ENCODE measurements at regions not wholly inside any gene's neighbourhood (a gene's known extent, or its start where the extent isn't known, plus 50 kb on each side); places are given as distances from the start of the nearest gene placed in this dataset.
A peak's percentile ranks its signal among the peaks of the same experiment; 100 is the strongest.
"Not testable (repeated sequence)": the region's sequence is repeated elsewhere in the genome, so short reads cannot be mapped to it uniquely, and the experiment has no call there.

DNA sequence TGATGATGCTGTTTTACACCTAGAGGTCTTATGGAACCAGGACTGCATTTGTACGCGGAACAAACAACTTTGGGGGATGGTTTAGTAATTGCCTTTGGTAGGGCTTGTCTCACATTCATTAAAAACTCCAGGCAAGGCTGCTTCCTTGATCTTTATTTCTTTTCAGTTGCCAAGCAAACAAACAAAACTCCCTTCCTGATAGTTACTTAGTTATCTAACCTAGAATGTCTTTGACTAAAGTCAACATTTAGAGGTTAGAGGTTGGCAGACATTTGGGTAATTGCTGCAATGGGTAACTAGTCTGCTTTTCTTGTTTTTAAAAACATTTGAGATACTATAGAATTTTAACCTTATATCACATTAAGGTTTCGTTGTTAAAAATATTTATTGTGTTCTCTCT is 500.9 kb upstream of the PTBP2 start:
- no peak for DNase-seq

DNA sequence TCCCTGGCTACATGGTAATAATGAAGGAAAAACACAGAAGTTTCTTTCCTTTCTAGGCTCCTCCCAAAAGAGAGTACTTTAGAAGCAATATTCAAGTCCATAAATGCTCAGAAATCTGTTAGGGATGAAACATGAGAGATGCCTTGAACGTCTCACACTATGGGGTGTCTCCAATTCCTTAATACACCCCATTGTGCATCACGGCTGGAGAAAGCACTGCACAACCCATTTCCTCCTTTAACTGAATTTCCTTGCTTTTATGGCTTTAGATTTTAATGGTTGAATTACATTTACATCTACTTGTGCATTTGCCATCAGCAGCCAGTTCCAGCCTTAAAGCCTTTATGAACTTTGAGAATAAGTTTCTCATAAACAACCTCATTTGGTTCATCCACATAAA is 498.9 kb upstream of the PTBP2 start:
- no peak for DNase-seq

DNA sequence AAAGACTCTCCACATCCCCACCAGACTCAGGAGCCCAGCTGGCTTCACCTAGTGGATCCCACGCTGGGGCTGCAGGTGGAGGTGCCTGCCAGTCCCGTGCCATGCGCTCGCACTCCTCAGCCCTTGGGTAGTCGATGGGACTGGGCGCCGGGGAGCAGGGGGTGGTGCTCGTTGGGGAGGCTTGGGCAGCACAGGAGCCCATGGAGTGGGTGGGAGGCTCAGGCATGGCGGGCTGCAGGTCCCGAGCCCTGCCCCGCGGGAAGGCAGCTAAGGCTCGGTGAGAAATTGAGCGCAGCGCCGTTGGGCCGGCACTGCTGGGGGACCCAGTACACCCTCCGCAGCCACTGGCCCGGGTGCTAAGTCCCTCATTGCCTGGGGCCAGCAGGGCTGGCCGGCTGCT is 497.4 kb upstream of the PTBP2 start:
- DNase-seq: not testable (repeated sequence)

DNA sequence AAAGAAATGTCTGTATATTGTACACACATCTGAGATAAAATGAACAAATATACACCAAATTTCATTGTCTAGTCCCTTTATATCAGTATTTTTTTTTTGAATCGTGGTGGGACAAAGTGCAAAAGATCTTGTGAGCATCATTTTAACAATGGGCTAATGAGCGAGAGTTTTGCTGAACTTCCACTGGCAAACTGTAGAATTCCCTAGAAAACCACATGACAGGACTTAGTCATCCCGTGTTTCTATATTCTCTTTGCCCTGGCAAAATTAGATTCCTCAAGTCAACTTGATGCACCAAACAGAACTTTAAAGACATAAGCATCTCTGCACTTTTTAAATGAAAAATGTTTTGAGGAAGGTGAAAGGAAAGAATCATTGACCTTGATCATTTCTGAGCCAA is 488.2 kb upstream of the PTBP2 start:
- DNase-seq: no peak

DNA sequence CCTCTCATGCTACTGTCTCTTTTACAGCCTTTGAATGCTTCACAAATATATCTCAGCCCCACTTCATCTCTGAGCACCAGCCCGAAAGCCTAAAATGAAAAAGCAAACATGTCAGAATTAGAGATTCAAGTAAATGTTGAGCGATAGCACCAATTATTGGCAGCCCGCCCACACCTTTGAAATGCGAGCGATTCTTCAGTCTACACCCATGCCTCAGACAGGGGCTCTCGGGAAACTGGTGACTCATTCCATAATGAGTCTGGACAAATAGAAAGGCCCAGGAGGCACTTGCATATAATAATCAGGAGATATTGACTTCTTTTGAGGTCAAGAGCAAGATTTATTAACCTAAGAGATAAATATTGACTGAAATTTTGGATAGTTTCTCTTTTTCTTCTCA is 487.3 kb upstream of the PTBP2 start:
- no peak for DNase-seq

DNA sequence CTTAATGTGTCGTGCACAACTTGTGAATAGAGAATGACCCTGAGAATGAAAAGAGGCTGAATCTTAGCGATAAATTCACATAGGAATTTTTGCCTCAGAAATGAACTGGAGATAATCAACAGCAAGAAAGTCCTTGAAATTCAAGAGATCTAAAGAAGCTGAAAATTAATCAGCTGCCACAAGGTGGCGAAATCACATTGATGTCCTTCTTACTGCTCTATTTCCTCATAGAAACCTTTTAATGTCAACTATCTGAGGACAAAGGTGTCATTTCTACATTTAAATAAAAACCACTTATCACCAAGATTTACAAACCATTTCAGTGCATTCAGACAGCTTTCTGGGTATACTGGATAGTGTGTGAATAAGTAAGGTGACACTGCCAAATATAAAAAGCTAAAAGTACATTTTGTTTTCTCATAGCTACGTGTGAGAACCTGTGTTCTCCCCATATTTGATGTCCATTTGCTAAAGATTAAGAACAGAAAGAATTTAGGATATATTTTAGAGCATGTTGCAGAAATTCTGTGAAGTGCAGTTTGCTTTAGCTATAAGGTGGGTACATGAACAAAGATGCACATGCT is 485.3 kb upstream of the PTBP2 start:
- DNase-seq: peak; percentile 22

DNA sequence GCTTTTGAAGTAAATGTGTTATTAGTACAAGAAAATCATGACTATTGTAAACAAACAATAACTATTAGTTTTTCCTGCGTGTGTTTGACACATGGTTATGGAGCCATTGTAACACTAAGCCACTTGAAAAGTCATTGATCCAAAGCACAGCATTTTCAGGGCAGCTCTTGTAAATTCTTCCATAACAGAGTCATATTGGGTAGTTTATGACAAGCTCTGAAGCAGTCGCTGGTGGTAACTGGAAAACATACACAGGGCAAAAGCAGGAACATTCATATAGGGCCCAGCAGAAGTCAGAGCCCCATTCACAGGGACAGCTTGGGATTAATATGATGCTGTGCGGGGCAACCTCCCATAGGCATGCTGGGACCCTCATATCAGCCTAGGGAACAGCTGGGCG is 483.2 kb upstream of the PTBP2 start:
- DNase-seq: no peak

DNA sequence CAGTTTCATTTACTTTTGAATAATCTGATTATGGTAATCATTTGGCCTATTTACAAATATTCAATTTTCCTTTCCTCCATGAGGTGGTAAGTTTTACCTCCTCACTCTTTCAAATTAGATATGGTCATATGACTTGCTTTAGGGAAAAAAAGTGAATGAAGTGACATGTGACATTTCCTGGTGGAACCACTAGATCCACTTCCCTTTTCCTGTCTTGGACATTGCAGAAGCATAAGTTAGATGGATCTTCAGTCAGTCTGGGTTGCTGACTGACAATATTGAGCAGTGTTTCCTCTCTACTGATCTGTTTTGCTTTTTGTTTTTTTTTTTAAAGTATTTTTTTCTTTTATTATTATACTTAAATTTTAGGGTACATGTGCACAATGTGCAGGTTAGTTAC is 481.1 kb upstream of the PTBP2 start:
- no peak for DNase-seq

DNA sequence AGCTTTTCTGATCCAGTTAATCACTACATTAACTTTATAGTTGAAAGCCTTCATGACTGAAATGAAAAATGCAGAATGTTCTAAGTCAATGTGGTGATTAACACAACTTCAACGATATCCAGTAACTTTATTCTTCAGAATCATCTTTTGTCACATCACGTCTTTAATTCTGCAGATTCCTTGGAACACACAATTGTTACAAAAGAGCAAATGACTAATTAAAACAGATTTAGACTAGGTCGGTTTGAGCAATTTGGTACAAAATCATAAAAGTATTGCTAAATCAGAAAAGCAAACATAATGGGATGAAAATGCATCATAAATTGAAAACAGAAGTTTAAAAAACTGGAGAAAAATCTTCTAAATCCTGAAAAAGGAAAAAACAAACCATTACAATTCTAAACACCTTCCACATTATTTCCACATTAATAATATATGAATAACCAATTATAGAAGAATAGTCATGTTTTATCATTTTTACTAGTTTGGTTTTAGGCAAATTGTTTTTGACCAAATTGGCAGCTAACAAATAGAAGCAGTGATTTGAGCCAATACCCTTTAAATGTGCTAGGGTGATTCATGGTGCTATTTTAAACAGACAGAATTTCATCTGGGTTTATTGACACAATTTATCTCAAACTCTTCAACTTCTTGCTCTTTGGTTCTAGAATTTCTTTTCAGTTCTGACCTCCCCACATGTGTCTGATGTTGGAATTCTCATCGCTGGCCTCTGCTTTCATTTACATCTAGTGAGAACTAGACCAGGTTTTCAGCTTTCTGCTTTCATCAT is 468.1 kb upstream of the PTBP2 start:
- no peak for DNase-seq

DNA sequence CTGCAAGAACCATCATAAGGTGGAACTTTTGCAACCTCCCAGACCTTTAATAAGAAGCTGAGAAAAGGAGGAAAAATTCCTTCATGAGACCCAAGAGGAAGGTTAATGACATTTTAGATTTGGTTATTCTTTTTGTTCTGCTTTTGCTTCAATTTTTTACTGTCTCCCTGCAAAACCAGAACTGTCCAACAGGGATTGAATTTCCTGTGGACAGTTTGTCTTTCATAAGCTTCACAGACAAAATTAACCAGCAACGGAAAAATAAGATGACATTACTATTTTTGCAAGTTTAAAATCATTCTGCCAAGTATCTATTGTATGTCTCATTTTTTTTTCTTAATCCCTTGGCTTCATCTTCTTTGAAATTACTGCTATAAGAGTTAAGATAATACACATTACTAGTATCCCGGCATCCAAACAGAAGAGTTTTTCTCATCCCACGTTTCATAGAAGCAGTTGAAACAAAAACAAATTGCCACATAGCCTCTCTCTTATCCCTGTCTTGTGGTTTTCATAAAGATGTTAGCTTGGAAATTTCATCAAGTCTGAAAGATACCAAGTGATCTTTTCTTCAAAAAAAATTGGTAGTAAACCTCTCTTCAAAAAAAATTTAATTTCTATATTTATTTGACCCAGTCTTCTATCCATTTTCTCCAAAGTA is 465.3 kb upstream of the PTBP2 start:
- DNase-seq: no peak

DNA sequence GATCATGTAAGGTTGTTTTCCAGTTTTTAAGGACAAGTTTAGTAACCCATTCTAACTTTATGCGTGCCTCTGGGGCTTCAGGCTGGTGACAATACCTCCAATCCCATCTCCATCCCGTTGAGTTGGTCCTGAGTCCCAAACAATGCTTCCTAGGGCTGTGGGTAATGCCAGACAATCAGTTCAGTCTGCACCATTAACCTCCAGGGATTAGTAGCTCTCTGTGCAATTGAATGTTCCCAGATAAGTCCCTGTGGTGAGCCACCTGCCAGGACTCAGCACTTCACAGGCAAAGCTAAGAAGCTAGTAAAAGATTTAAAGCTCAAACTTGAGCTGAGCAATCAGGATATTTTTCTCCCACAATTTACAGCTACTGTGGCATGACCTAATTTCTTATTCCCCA is 462.2 kb upstream of the PTBP2 start:
- DNase-seq: no peak

DNA sequence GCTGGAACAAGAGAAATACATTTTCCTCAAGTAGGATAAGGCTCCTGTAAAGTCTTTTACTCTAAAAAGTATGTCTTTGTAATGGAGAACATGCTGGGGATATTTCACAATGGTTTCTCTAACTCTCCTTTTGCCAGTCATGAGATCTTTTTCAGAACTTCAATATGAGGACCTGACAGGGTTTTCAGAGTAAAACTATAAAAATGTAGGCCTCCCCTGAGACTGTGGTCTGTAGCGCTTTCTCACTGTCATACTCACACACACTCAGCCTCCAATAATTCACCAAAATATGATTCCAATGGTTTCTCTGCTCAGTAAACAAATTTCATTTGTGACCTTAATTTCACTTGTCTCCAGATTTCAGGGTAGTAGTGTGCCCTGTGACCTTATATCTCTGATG is 440.1 kb upstream of the PTBP2 start:
- no peak for DNase-seq

DNA sequence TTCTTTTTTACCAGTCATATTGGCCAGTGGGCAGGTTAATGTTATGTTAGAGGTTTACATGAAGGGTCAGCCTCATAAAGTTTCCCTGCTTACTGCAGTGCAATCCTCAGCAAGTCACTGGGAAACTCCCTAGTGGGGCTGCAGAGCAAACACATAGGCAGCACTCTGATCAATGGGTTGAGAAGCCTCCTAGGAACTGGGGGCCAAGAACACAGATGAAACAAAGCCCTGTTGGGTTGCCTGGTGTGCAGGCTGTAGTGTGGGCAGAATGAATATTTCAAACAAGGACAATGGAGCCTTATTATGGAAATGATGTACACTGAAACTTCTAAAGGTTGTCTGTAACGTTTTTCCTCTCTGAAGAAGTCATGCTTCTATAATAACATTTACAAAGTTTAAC is 431.6 kb upstream of the PTBP2 start:
- no peak for DNase-seq

DNA sequence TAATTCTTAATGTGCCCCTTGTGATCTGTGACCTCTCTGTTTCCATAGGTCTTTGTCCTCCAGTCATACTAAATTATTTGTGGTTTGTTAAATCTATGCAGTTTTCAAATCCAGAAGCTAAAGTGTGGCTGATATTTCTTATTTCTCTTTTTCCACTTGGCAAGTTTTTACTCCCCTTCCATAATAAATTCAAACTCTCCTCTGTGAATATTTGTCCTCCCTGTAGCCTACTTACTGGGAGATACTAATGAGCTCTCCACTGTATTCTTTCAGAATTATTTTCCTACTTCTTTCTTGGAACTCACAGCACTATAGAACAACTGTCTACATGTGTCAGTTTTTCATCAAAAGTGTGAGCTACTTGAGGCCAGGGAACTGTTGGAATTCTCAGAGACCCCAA is 430.8 kb upstream of the PTBP2 start:
- no peak for DNase-seq

DNA sequence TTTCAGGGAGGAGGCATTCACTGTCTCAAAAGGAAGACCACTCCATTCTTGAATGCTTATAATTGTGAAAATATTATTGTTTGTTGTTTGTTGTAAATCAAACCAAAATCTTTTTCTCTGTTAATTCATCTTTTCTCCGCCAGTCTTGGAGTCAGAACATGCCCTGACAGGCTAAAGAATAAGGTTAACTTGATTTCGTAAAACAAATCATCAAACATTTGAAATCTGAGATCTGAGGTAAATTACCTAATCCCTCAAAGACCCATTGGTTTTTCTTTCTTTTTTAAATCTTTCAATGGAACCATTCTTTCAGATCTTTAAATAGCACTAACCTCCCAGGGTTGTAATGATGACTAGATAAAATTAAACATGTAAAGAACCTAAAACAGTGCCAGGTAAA is 430.1 kb upstream of the PTBP2 start:
- no peak for DNase-seq

DNA sequence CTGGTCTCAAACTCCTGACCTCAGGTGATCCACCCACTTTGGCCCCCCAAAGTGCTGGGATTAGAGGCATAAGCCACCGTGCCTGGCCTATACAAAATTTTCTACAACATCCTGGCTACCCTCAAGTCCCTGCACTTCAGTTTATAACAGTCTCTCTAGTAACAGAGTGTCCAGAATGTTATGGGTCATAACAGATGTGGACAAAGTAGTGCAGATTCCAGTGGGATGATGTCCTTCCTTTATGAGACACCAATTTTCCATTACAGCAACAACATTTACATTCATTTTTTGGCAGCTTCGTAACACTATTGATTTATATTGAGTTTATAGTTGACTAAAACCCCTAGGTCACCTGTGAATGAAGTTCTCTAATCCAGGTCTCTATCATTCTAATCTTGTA is 429.4 kb upstream of the PTBP2 start:
- no peak for DNase-seq

DNA sequence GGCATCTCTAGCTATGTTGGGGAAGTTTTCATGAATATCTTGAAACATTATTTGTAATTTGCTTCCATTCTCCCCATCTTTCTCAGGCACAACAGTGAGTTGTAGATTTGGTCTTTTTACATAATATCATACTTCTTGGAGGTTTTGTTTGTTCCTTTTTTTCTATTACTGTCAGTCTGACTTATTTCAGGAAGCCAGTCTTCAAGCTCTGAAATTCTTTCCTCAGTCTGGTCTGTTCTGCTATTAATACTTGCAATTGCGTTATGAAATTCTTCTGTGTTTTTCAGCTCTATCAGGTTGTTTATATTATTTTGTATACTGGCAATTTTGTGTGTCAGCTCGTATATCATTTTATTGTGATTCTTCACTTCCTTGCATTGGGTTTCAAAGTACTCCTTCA is 424.6 kb upstream of the PTBP2 start:
- DNase-seq: no peak

DNA sequence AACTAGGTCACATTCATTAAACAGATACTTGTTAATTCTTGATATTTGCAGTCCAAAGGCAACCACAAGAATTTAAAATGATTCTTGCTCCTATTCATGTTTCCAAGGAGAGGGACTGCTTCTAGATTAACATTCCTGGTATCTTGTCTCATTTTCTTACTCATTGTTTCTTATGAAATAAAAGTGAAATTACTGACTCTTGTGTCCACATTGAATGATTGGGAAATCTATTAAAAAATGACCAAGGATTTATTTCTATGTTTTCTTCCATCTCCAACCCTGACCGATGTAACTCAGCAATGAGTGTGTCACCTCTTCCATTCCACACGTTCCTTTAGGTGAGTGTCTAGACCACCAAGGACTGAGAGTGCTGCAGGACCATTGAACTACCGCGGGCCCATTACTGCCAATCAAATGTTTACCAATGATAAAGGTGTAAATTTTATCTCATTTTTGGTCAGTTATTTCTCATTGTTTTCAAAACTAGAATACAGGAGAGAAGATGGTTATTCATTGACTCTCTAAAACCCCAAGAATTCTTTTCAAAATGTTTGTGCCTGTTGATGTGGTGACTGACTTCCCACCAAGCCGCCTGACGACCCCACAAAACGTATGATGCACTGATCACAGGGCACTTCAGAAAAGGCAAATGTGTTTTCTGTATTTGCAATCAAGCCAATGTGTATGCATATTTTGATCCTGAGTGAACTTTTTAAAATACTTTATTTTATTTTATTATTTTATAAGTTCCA is 414.6 kb upstream of the PTBP2 start:
- no peak for DNase-seq

DNA sequence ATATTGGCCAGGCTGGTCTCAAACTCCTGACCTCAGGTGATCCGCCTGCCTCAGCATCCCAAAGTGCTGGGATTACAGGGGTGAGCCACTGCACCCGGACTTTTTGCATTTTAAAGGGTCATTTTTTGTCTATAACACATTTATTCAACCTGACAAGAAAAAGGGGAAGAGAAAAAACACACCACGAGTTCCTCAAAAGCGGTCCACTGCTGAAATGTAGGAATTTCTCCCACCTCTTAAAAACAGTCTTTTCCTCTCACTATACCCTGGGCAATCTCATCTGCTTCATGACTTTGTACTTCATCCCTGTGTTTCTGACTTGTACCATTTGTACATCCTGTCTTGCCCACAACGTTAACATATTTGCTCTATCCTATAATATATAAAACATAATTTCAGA is 413.3 kb upstream of the PTBP2 start:
- DNase-seq: no peak

DNA sequence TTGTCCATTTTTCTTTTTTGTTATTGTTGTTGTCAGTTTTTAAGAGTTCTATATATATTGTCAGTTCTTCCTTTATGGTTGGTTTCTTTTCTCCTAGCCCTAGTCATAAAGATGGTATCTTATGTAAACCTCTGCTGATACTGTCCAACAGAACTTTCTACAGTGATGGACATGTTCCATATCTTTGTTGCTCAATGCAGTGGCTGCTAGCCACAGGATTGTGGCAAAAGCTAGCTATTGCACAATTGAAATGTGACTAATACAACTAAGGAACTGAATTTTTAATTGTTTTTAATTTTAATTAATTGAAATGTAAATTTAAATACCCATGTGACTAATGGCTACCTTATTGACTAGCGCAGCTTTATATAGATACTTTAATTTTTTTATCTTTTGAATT is 411.8 kb upstream of the PTBP2 start:
- no peak for DNase-seq

DNA sequence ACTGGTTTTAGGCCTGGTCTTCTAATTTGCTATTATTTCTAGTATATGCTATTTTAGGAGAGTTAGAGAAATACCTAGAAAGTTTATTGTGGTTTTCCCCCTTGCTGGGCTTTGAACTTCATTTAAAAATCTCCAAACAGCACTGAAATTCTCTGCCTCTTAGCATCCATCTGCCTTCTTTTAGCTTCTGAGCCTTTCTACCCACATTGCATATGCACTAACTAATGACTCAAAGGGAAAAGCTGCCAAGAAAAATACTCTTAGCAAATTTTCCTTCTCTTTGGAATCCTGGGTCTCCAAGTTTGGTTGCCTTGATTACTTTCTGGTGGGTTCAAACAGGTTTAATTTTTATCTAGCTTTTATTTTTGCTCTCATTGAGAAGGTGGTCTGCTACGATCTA is 408.4 kb upstream of the PTBP2 start:
- DNase-seq: no peak

DNA sequence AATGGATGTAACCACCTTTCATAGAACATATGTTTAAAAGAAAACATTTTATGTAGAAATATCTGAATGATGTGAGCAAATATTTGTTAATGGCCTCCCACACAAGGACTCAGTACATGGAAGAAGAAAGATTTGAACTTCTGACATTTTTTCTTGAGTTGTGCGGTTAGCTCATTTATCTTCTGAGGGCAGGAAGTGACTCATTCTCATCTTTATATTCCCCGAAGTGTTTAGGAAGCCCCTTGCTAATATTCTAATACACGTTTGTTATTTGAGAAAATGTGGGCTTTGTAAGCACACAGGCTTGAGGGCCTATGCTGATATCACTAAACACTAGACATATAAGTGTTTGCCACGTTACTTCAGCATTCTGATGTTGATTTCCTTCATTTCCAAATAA is 392.5 kb upstream of the PTBP2 start:
- DNase-seq: no peak

DNA sequence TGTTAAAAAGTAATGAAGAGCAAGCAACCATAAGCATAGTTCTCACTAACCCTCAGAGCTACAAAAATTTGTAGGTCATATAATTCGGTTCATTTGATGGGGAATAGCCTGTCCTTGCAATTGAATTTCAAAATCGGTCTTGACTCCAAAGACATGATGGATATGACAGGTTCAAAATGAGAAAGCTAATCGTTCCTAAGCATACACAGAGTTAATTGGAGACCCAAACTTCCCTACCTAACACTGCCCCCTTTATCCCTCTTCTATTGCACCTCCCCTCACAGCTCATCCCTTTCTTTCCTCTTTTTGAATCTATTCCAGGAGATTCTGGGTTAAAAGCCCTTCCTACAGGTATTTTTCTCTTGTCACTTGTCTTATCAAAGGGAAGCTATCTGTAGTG is 390.0 kb upstream of the PTBP2 start:
- DNase-seq: no peak

Measured in activated CD4-positive, alpha-beta T cell treated with anti-CD3 and anti-CD28 coated beads, Interleukin-10, Interleukin-2, amounts not matched to agents 100 ng/mL and 50 ng/mL, durations not matched to agents 16 hours and 8 hours (primary cell).